A673 (cell line): ENCODE measurements at regions not wholly inside any gene's neighbourhood (a gene's known extent, or its start where the extent isn't known, plus 50 kb on each side); places are given as distances from the start of the nearest gene placed in this dataset.

Experiments used
- BruUV-seq: library from RNA; stranded (reverse); fragments of 400-500 nt; replicated peaks from 2 replicates; lab custom pipeline; 2021; lab: Mats Ljungman, UMichigan
- CTCF ChIA-PET: fragments of 300-600 bp; sonication (Branson Sonifier 250); formaldehyde crosslinking; loops from one replicate; lab custom pipeline; 2022; ENCODE audit warnings: antibody characterized with exemption; lab: Charles Lee
- POLR2A ChIA-PET: fragments of 300-600 bp; sonication (Branson Sonifier 250); formaldehyde crosslinking; loops from one replicate; lab custom pipeline; 2022; ENCODE audit warnings: antibody characterized with exemption; ENCODE audit not compliant: low non-redundant PET; lab: Charles Lee
- DNase-seq: peaks from one replicate; pipeline ENCODE4 v3.0.0-alpha.2; 2015; ENCODE audit warnings: low spot score
- H3K27ac ChIP-seq: fragments of 200-600 bp; sonication (generic); 2 replicates; pipeline ENCODE4 v1.5.1; 2016; ENCODE audit warnings: mixed run types, low read depth, mild to moderate bottlenecking, mixed read lengths, antibody characterized with exemption, low read length; ENCODE audit not compliant: poor library complexity, severe bottlenecking
- H3K27me3 ChIP-seq: fragments of 200-600 bp; sonication (generic); replicated peaks from 2 replicates; pipeline ENCODE4 v1.6.1; 2017; ENCODE audit warnings: mixed run types, low read depth, mild to moderate bottlenecking, mixed read lengths, antibody characterized with exemption, low read length; ENCODE audit not compliant: insufficient read depth, poor library complexity
- H3K36me3 ChIP-seq: fragments of 200-600 bp; sonication (generic); 2 replicates; pipeline ENCODE4 v1.6.1; 2016; ENCODE audit warnings: mixed run types, mild to moderate bottlenecking, mixed read lengths, antibody characterized with exemption, low read length; ENCODE audit not compliant: insufficient read depth, poor library complexity, severe bottlenecking
- H3K4me1 ChIP-seq: fragments of 200-600 bp; sonication (generic); 2 replicates; pipeline ENCODE4 v1.6.1; 2017; ENCODE audit warnings: mixed run types, mild to moderate bottlenecking, mixed read lengths, antibody characterized with exemption, low read length; ENCODE audit not compliant: insufficient read depth, poor library complexity, severe bottlenecking
- H3K4me3 ChIP-seq: fragments of 200-600 bp; sonication (generic); 2 replicates; pipeline ENCODE4 v1.5.1; 2016; ENCODE audit warnings: low read depth, mixed run types, mild to moderate bottlenecking, mixed read lengths, low read length; ENCODE audit not compliant: poor library complexity, severe bottlenecking
- H3K9me3 ChIP-seq: fragments of 200-600 bp; sonication (generic); 2 replicates; pipeline ENCODE4 v1.6.1; 2016; ENCODE audit warnings: mixed run types, low read depth, mild to moderate bottlenecking, mixed read lengths, antibody characterized with exemption, low read length; ENCODE audit not compliant: poor library complexity, severe bottlenecking
- CTCF ChIP-seq: fragments of 300-800, 200-600 bp; sonication (generic); conservative IDR thresholded peaks from 2 replicates; pipeline ENCODE4 v1.5.1; 2017; ENCODE audit warnings: low read depth, mild to moderate bottlenecking, antibody characterized with exemption, low read length, moderate library complexity, mixed read lengths
- EZH2 ChIP-seq: fragments of 200-600 bp; sonication (generic); IDR thresholded peaks from 2 replicates; pipeline ENCODE4 v1.6.1; 2017; ENCODE audit warnings: borderline replicate concordance, low read depth, mild to moderate bottlenecking, mixed read lengths, antibody characterized with exemption, low read length; ENCODE audit not compliant: poor library complexity, severe bottlenecking
- intact Hi-C: fragments of 100-400 bp; cut with micrococcal nuclease; formaldehyde crosslinking; loops from one replicate; pipeline ENCODE4 v1.10.0; 2022; ENCODE audit not compliant: unreplicated experiment

GRCh38 chr4:184294606-184295133 is 77.0 kb upstream of the ENPP6 start:
- CTCF ChIA-PET: no interaction called here
- Histone ChIP-seq H3K27ac (no peak overlapping the region), H3K36me3 (no peaks in the 10 kb centered on the region), H3K4me3 (no peak overlapping the region), H3K9me3 (no peaks in the 10 kb centered on the region), H3K27me3 (no peaks in the 10 kb centered on the region), H3K4me1 (no peaks in the 10 kb centered on the region)
- no TSS peak for BruUV-seq
- POLR2A ChIA-PET: no interaction called here
- intact Hi-C loops: no loop called here
- DNase-seq: no peak
- no peak for TF ChIP-seq CTCF
- no peak for TF ChIP-seq EZH2

GRCh38 chr4:184293552-184293951 is 75.9 kb upstream of the ENPP6 start:
- BruUV-seq: no TSS peak
- Histone ChIP-seq H3K9me3 (no peaks in the 10 kb centered on the region), H3K36me3 (no peaks in the 10 kb centered on the region), H3K4me3 (no peak overlapping the region), H3K4me1 (no peaks in the 10 kb centered on the region), H3K27me3 (no peaks in the 10 kb centered on the region), H3K27ac (no peak overlapping the region)
- DNase-seq: no peak
- POLR2A ChIA-PET: no interaction called here
- intact Hi-C loops: no loop called here
- TF ChIP-seq EZH2: no peak
- CTCF ChIA-PET: no interaction called here

GRCh38 chr4:184292877-184293276 is 75.2 kb upstream of the ENPP6 start:
- intact Hi-C loops: no loop called here
- BruUV-seq: no TSS peak
- TF ChIP-seq EZH2 (no peak), CTCF (no peak)
- POLR2A ChIA-PET: no interaction called here
- H3K36me3 ChIP-seq: no peaks in the 10 kb centered on the region
- CTCF ChIA-PET: no interaction called here
- H3K27me3 ChIP-seq: no peaks in the 10 kb centered on the region
- no peaks in the 10 kb centered on the region for H3K9me3 ChIP-seq
- DNase-seq: no peak
- peaks cover 2% of the 10 kb centered on the region for H3K4me1 ChIP-seq
- H3K4me3 ChIP-seq: no peak overlapping the region
- no peak overlapping the region for H3K27ac ChIP-seq

- peaks cover 6% of the 10 kb centered on the region for H3K4me1 ChIP-seq
- no peaks in the 10 kb centered on the region for H3K27me3 ChIP-seq
- DNase-seq: no peak
- BruUV-seq: no TSS peak
- ChIA-PET POLR2A (interaction anchor here (0.8 kb wide), 1 partner anchor 45 kb away, joined by 7 read pairs; no protein-coding TSS in a partner anchor), CTCF (no interaction called here)
- H3K27ac ChIP-seq: no peak overlapping the region
- H3K4me3 ChIP-seq: no peak overlapping the region
- intact Hi-C loops: no loop called here
- H3K36me3 ChIP-seq: no peaks in the 10 kb centered on the region
- no peaks in the 10 kb centered on the region for H3K9me3 ChIP-seq
- TF ChIP-seq EZH2 (no peak), CTCF (no peak)
These were observed 74.8 kb upstream of the ENPP6 start for GRCh38 chr4:184292465-184292867.
